ENCODE measurements at regions not wholly inside any gene's neighbourhood (a gene's known extent, or its start where the extent isn't known, plus 50 kb on each side); places are given as distances from the start of the nearest gene placed in this dataset.

DNA sequence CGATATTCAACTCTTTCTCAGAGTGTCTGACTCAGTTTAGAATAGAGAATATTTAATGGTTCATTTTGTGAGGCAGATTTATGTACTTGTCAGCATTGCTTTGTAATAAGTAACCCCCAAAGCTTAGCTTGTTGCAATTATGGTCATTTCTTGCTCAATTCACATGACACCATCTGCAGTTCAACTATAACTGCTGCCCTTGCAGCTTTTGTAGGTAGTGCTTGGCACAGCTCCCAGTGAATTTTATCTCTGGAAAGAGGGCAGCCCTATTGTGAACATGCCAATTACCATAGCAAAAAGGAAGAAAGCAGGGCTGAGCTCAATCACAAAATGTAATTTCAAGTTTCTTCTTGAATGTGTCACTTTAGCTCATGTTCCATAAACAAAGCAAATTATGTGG, 1587.7 kb upstream of the ACO1 start:
- no peak for DNase-seq (ENCODE audit: extremely low read depth, low read depth)
- TF ChIP-seq, protein P1, sequence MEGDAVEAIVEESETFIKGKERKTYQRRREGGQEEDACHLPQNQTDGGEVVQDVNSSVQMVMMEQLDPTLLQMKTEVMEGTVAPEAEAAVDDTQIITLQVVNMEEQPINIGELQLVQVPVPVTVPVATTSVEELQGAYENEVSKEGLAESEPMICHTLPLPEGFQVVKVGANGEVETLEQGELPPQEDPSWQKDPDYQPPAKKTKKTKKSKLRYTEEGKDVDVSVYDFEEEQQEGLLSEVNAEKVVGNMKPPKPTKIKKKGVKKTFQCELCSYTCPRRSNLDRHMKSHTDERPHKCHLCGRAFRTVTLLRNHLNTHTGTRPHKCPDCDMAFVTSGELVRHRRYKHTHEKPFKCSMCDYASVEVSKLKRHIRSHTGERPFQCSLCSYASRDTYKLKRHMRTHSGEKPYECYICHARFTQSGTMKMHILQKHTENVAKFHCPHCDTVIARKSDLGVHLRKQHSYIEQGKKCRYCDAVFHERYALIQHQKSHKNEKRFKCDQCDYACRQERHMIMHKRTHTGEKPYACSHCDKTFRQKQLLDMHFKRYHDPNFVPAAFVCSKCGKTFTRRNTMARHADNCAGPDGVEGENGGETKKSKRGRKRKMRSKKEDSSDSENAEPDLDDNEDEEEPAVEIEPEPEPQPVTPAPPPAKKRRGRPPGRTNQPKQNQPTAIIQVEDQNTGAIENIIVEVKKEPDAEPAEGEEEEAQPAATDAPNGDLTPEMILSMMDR (IDR thresholded peaks at IDR 0.05; ENCODE audit: low read depth, low read length): no peak

DNA sequence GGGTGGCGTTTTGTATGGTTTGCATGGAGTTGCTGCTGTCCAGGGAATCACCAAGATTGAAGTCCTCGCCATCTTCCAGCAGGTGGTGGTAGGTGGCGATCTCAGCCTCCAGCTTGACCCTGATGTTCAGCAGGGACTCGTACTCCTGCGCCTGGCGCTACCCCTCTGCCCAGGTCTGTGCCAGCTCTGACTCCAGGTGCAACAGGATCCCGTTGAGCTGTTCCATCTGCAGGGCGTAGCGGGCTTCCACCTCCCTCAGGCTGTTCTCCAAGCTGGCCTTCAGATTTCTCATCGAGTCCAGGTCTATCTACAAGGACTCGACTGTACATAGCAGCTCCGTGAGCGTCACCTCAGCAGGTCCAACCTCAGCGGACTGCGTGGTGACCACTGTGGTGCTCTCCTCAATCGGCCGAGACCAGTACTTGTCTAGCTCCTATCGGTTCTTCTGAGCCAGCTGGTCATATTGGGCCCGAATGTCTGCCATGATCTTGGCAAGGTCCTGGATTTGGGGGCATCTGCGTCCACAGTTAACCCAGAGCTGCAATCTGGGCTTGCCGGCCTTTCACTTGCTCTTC, 1584.8 kb upstream of the ACO1 start:
- DNase-seq (ENCODE audit: extremely low read depth, low read depth): no peak
- TF ChIP-seq, protein P1 (IDR thresholded peaks at IDR 0.05; ENCODE audit: low read depth, low read length): no peak

DNA sequence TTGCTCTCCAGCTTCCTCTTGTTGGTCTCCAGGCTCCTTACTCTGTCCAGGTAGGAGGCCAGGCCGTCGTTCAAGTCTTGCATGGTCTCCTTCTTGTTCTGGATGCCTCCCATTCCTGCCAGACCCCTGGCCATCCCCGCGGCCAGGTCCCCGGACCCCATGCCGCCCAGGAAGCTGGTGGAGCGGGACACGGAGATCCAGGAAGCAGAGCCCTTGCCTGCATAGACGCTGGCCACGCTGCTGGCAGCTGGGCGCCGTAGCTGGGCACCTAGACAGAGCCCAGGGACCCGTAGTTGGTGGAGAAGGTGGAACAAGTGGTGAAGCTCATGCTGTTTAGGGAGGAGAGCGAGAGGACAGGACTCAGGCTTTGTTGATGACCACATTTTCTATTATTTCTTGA, 1584.0 kb upstream of the ACO1 start:
- DNase-seq (ENCODE audit: extremely low read depth, low read depth): no peak
- TF ChIP-seq, protein P1 (IDR thresholded peaks at IDR 0.05; ENCODE audit: low read depth, low read length): no peak

DNA sequence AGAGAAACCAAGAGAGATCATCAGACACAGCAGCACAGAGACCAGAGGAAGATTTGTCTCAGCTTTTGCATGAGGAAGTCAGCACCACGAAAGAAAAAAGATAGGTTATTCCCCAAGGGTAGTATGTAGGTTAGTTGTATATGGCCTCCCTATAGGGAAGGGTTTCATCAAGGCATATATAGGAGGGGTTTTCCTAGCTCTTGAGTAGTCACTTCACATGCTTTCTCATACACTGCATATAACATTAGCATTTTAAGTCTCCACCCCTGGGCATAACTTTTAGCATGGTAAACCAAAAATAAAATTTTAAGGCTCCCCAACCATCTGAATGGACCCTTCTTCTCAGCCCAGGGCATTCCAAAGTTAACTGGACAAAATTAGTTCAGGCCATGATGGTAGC, 1571.6 kb upstream of the ACO1 start:
- TF ChIP-seq, protein P1 (IDR thresholded peaks at IDR 0.05; ENCODE audit: low read depth, low read length): no peak
- DNase-seq (ENCODE audit: extremely low read depth, low read depth): no peak

DNA sequence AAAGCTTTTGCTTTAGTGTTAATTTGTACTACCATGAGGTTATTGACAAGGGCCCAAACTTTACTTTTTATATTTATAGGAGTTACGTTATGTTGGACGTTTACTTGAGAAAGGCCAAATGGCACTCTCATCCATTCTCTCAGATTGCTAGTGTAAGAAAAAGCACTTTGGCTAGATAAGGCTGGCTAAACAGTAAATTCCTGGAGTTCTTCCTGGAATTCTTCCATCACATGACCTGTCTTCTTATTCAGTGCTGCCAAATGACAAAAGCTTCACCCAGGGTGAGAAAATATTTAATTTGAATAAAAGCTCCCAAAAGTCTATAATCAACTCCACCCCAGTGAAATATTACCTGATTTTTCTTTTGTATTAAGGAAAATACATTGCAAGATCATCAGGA, 1568.9 kb upstream of the ACO1 start:
- no peak for DNase-seq (ENCODE audit: extremely low read depth, low read depth)
- TF ChIP-seq, protein P1 (IDR thresholded peaks at IDR 0.05; ENCODE audit: low read depth, low read length): no peak

DNA sequence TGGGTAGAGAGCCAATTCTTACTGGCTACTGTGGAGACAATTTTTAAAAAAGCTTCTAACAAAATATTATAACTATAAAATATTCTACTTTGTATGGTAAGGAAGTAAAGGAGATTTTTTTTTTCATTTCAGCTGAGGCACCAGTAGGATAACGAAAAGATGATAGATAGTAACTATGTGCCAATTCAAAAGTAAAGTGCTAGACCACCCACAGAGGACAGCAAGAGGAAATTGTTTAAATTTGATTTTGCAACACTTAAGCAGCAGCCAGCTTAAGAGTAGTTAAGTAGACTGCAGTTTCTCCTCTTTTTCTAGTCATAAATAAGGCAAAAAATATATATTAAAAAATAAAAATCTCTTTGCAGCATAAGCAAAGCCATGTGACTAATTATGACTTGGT, 1539.3 kb upstream of the ACO1 start:
- DNase-seq (ENCODE audit: extremely low read depth, low read depth): no peak
- TF ChIP-seq, protein P1 (IDR thresholded peaks at IDR 0.05; ENCODE audit: low read depth, low read length): no peak

DNA sequence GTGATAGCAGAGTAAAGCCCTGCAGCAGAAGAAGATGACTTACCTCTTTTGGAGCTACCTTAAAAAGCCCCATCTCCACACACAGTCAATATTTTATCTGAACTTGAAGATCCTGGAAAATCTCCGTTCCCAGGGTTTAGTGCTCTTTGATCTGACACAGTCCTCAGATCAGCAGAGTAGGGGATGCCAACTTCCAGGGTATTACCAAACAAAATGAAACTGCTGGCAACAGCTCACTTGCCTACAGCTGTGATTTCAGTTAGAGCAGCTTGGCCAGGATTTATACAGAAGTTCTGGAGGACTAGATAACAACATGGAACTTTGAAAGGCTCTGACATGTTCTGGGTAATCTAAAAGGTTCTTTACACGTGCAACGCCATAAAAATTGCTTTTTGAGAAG, 1537.8 kb upstream of the ACO1 start:
- DNase-seq (ENCODE audit: extremely low read depth, low read depth): no peak

More for the DNA sequence above, 1537.8 kb upstream of the ACO1 start:
- TF ChIP-seq, protein P1 (IDR thresholded peaks at IDR 0.05; ENCODE audit: low read depth, low read length): no peak

All from AG09319 (cell line).